ENCODE measurements at regions not wholly inside any gene's neighbourhood (a gene's known extent, or its start where the extent isn't known, plus 50 kb on each side); places are given as distances from the start of the nearest gene placed in this dataset.

DNA sequence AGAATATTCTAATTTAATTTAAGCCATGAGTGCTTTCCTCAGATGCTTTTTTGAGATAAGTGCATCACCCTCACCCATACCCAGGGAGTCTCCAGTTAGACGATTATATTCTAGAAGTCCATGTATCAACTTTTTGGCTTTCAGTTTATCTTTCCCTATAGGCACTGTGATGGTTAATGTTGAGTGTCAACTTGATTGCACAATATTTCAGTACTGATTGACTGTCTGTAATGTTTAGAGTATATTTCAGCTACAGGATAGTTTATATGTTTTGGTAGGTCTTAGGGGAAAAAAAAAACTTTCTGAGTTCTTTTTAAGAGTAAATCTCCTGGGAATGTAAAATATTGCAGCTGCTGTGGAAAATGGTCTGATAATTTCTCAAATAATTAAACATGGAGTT, 535.4 kb downstream of the ADRA2A start:
- Histone ChIP-seq H3K4me3 (ENCODE audit: control extremely low read depth in 1 of 5, extremely low read depth in 1 of 5, insufficient read depth in 1 of 5, low read depth in 2 of 5, low read length in 4 of 5) (no peak overlapping the region), H3K79me2 (ENCODE audit: control insufficient read depth, insufficient read depth, low read length) (no peaks in the 10 kb centered on the region), H3K9me3 (ENCODE audit: control extremely low read depth in 1 of 3, control insufficient read depth in 2 of 3, insufficient read depth in 1 of 3, low read length in 2 of 3) (no peaks in the 10 kb centered on the region), H3K9ac (ENCODE audit: low read length) (no peak overlapping the region), H2AFZ (ENCODE audit: insufficient read depth, low read depth, low read length, poor library complexity, severe bottlenecking) (no peak overlapping the region), H3K36me3 (replicated peaks in 1 of 2; ENCODE audit: control extremely low read depth in 1 of 2, control insufficient read depth in 1 of 2, extremely low read depth in 1 of 2, insufficient read depth in 2 of 2, low read length in 1 of 2) (no peaks in the 10 kb centered on the region), H3K27ac (ENCODE audit: low read length in 2 of 2) (no peak overlapping the region), H3K27me3 (replicated peaks in 1 of 4; ENCODE audit: control extremely low read depth in 1 of 4, control insufficient read depth in 3 of 4, insufficient read depth in 4 of 4, low read length in 3 of 4) (no peaks in the 10 kb centered on the region), H3K4me1 (ENCODE audit: control insufficient read depth in 2 of 2, insufficient read depth in 2 of 2, low read length in 2 of 2) (no peaks in the 10 kb centered on the region), H3K4me2 (replicated peaks; ENCODE audit: low read depth, low read length, poor library complexity, severe bottlenecking) (no peak overlapping the region), H4K20me1 (ENCODE audit: control insufficient read depth, insufficient read depth, low read length, poor library complexity, severe bottlenecking) (no peaks in the 10 kb centered on the region)
- DNase-seq, result no peak
- Mint-ChIP-seq H3K27me3 (no peaks in the 10 kb centered on the region), H3K27ac (no peak overlapping the region), H3K4me3 (no peak overlapping the region), H3K9me3 (ENCODE audit: insufficient read depth) (no peaks in the 10 kb centered on the region), H3K4me1 (no peaks in the 10 kb centered on the region)
- no CpG with 5 or more reads among the region's 1 CpG for whole genome bisulfite sequencing (ENCODE audit: insufficient coverage)
- ChIA-PET POLR2A (no interaction called here), CTCF (no interaction called here)
- TF ChIP-seq, protein P1, sequence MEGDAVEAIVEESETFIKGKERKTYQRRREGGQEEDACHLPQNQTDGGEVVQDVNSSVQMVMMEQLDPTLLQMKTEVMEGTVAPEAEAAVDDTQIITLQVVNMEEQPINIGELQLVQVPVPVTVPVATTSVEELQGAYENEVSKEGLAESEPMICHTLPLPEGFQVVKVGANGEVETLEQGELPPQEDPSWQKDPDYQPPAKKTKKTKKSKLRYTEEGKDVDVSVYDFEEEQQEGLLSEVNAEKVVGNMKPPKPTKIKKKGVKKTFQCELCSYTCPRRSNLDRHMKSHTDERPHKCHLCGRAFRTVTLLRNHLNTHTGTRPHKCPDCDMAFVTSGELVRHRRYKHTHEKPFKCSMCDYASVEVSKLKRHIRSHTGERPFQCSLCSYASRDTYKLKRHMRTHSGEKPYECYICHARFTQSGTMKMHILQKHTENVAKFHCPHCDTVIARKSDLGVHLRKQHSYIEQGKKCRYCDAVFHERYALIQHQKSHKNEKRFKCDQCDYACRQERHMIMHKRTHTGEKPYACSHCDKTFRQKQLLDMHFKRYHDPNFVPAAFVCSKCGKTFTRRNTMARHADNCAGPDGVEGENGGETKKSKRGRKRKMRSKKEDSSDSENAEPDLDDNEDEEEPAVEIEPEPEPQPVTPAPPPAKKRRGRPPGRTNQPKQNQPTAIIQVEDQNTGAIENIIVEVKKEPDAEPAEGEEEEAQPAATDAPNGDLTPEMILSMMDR (IDR thresholded peaks at IDR 0.05), result no peak
- TF ChIP-seq EZH2 (IDR thresholded peaks at IDR 0.05; ENCODE audit: borderline replicate concordance, insufficient read depth, low read depth, low read length, poor library complexity, severe bottlenecking), result no peak
- no peak for ATAC-seq (ENCODE audit: low read depth)
- intact Hi-C loops (cut with micrococcal nuclease), result no loop called here

GRCh38 chr10:111634191-111634590, 549.4 kb downstream of the GPAM start:
- no peaks in the 10 kb centered on the region for H4K20me1 ChIP-seq (ENCODE audit: control insufficient read depth, insufficient read depth, low read length, poor library complexity, severe bottlenecking)
- CTCF ChIA-PET, result no interaction called here
- intact Hi-C loops (cut with micrococcal nuclease), result no loop called here
- POLR2A ChIA-PET, result no interaction called here
- no peak for ATAC-seq (ENCODE audit: low read depth)
- Mint-ChIP-seq H3K9me3 (ENCODE audit: insufficient read depth) (no peaks in the 10 kb centered on the region), H3K27me3 (no peaks in the 10 kb centered on the region), H3K4me3 (no peak overlapping the region), H3K27ac (no peak overlapping the region), H3K4me1 (no peaks in the 10 kb centered on the region)
- TF ChIP-seq, protein P1 (IDR thresholded peaks at IDR 0.05), result no peak
- TF ChIP-seq EZH2 (IDR thresholded peaks at IDR 0.05; ENCODE audit: borderline replicate concordance, insufficient read depth, low read depth, low read length, poor library complexity, severe bottlenecking), result no peak
- peaks cover 0 to 6% (median 0%) of the 10 kb centered on the region in 3 donors for H3K9me3 ChIP-seq (ENCODE audit: control extremely low read depth in 1 of 3, control insufficient read depth in 2 of 3, insufficient read depth in 1 of 3, low read length in 2 of 3)
- no peak overlapping the region for H3K27ac ChIP-seq (ENCODE audit: low read length in 2 of 2)
- H3K4me1 ChIP-seq (ENCODE audit: control insufficient read depth in 2 of 2, insufficient read depth in 2 of 2, low read length in 2 of 2), result no peaks in the 10 kb centered on the region
- WGBS (ENCODE audit: insufficient coverage), result 88% methylated on average over 2 of the region's 3 CpGs
- H3K4me3 ChIP-seq (ENCODE audit: control extremely low read depth in 1 of 5, extremely low read depth in 1 of 5, insufficient read depth in 1 of 5, low read depth in 2 of 5, low read length in 4 of 5), result no peak overlapping the region
- no peaks in the 10 kb centered on the region for H3K36me3 ChIP-seq (replicated peaks in 1 of 2; ENCODE audit: control extremely low read depth in 1 of 2, control insufficient read depth in 1 of 2, extremely low read depth in 1 of 2, insufficient read depth in 2 of 2, low read length in 1 of 2)
- H3K4me2 ChIP-seq (replicated peaks; ENCODE audit: low read depth, low read length, poor library complexity, severe bottlenecking), result no peak overlapping the region
- no peaks in the 10 kb centered on the region for H3K79me2 ChIP-seq (ENCODE audit: control insufficient read depth, insufficient read depth, low read length)
- H2AFZ ChIP-seq (ENCODE audit: insufficient read depth, low read depth, low read length, poor library complexity, severe bottlenecking), result no peak overlapping the region
- no peak overlapping the region for H3K9ac ChIP-seq (ENCODE audit: low read length)
- no peaks in the 10 kb centered on the region for H3K27me3 ChIP-seq (replicated peaks in 1 of 4; ENCODE audit: control extremely low read depth in 1 of 4, control insufficient read depth in 3 of 4, insufficient read depth in 4 of 4, low read length in 3 of 4)
- DNase-seq, result no peak
